IPS-18c (cell line): ENCODE measurements at regions not wholly inside any gene's neighbourhood (a gene's known extent, or its start where the extent isn't known, plus 50 kb on each side); places are given as distances from the start of the nearest gene placed in this dataset.
"Not testable (repeated sequence)": the region's sequence is repeated elsewhere in the genome, so short reads cannot be mapped to it uniquely, and the experiment has no call there.

ENCODE experiments used
- H3K4me3 ChIP-seq: 2 replicates; pipeline ENCODE4 v1.7.0; 2013; ENCODE audit warnings: low read depth, mild to moderate bottlenecking, low read length, moderate library complexity; ENCODE audit not compliant: insufficient read depth
- H3K9me3 ChIP-seq: one replicate; pipeline ENCODE4 v1.6.1; 2013; ENCODE audit warnings: mild to moderate bottlenecking, low read length, moderate library complexity; ENCODE audit not compliant: control insufficient read depth, insufficient read depth

DNA sequence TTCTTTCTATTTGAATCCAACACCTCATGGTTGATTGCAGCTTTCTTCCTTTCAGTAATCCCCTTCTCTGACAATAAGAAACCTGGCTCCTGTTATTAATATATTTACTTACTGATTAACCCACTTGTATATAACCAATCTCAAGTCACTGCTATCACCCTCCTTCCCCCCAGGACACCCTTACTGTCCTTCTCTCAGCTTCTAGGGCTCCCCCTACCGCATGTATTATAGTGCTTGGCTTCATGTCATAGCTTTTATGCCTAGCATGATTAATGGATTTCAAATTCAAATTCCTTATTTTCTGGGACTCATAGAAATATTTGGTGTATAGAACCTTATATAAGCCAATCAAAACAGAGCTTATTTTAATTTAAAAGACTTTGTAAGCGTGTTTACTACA, 75.7 kb upstream of the BNIP2 start:
- no peaks in the 10 kb centered on the region for H3K9me3 ChIP-seq

DNA sequence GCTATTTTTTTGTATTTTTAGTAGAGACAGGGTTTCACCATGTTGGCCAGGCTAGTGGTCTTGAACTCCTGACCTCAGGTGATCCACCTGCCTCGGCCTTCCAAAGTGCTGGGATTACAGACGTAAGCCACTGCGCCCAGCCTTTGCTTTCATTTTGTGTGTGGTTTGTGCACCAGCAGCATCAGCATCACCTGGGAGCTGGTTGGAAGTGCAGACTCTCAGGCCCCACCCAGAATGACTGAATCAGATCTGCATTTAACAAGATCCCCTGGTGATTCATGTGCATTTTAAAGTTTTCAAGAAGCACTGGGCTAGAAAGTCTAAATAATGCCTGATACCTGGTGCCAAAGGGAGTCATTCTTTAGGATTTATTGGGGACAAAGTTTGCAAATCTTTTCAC, 73.4 kb upstream of the BNIP2 start:
- Histone ChIP-seq H3K9me3 (no peaks in the 10 kb centered on the region), H3K4me3 (no peak overlapping the region)

More for the DNA sequence above, 75.7 kb upstream of the BNIP2 start:
- H3K4me3 ChIP-seq, result no peak overlapping the region

DNA sequence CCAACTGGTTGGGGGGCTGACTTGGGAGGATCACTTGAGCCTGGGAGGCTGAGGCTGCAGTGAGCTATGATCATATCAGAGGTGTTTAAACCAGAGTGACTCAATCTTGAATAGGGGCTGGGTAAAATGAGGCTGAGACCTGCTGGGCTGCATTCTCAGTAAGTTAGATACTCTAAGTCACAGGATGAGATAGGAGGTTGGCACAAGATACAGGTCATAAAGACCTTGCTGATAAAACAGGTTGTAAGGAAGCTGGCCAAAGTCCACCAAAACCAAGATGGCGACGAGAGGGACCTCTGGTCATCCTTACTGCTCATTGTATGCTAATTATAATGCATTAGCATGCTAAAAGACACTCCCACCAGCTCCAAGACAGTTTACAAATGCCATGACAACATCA, 71.1 kb upstream of the BNIP2 start:
- not testable (repeated sequence) for H3K4me3 ChIP-seq, H3K9me3 ChIP-seq

DNA sequence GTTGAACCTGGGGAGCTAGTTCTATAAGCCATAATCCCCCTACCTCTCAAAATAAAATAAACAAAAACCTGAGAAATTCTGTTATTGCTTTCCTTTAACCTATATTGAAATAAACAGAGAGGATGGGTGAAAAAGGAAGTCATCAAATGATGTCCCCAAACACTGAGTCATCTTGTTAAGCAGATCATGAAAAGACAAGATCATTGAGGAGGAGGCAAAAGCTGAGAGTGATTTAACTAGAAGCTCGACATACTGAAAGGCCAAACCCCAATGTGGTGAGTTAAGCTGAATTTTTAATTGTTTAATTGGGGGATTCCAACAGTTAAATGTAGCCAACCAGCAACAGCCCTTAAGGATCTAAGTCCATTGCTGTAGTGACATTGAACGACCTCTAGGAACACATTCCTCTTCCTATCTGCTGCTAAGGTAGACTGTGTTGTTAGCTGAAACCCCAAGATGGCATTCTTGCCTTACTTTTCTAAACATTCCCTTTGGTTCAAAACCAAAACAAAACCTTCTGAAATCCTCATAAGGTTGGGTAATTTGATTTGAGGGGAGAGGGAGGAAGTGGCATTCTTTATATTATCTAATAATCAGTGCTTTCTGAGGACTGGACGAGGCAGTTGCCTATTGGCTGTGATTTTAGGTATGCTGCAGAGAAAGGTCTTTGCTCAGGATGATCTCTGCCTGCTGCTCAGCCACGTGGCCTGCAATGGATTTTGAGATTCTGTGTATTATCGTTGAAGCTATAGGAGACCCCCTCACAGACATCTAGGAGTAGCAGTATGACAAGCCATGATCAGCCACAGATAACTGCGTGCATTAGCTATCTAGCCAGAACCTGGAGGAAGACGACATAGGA, 62.7 kb upstream of the BNIP2 start:
- Histone ChIP-seq H3K9me3 (no peaks in the 10 kb centered on the region), H3K4me3 (no peak overlapping the region)

DNA sequence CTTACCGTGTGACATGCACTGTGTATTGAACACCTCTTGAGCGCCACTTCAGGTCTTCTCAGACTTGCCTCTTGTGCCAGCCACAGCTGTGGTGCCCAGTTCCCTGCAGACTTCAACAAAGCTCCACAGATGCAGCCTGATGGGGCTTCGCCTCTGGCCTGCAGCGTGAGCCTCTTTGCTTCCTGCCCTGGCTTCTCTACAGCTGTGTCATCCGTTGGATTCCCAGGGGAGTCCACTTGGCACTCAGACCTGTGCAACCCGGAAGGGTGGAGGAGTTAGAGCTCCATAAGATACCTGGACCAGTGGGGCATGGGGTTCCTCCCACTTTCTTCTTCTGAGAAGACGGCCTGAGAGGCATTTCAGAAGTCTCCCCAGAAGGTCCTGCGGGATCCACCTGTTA, 57.7 kb upstream of the BNIP2 start:
- no peak overlapping the region for H3K4me3 ChIP-seq
- H3K9me3 ChIP-seq, result no peaks in the 10 kb centered on the region

DNA sequence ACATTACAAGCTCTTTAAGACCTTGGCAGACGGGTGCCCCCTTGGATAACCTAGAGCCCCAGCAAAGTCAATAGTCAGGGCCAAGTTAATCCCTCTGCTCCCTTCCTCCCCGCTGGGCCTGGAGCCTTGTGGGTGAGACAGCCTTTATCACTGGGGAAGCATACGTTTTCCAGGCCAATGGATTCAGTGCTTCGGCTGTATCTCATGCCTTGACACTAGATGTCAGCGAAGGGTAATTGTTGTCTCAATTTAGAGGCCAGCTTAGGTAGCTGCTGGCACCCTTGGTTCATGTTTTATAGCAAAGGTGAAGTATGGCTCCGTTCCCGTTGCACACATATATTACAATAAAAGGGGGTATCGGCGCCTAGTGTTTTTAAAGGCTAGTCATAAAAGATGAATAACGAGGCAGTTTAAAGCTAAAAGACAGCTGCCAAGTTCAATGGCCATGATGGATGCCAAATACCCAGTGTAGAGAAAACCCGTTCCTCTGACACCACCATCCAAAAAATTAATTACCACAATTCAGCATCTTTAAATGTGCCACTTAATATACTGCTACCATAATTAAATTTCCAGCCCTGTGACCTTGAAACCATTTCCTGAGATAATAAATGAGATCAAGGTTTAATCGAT, 52.3 kb upstream of the BNIP2 start:
- Histone ChIP-seq H3K9me3 (no peaks in the 10 kb centered on the region), H3K4me3 (no peak overlapping the region)

DNA sequence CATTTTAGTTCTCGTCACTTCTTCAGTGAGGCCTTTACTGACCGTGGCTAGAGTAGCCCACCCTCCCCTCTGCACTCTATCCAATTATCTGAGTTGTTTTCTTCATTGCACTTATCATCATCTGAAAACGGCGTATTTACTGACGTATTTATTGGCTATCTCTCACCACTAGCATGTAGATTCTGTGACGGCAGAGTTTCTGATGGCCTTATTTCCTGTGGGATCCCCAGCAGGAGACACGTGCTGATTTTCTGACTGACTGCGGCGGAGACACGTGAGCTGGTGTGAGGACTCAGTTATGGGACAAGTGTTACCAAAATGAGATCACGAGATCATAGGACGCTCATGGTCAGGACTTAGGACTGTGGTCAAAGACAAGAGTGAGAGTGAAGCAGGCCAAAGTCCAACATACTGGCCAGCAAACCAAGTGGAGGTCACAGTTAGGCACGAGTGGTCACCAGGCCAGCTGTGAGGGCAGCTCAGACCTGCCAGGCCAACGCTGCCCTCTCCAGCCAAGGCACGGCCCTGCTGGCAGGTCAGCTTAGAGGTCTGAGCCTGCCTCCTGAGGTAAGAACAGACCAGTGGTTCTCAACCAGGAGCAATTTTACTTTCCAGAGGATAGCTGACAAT, 50.6 kb upstream of the BNIP2 start:
- H3K4me3 ChIP-seq, result no peak overlapping the region
- H3K9me3 ChIP-seq, result no peaks in the 10 kb centered on the region
